HAP-1 (cell line): ENCODE measurements at regions not wholly inside any gene's neighbourhood (a gene's known extent, or its start where the extent isn't known, plus 50 kb on each side); places are given as distances from the start of the nearest gene placed in this dataset.

Experiments
- DNase-seq, 2 experiments: peaks; one replicate each; pipeline ENCODE4 v3.0.0-alpha.2; 2016 to 2020; ENCODE audit warnings: low spot score in 2 of 2
- H3K27me3 ChIP-seq: fragments of 250-450 bp; sonication (Bioruptor Pico); 2 replicates; pipeline ENCODE4 v1.5.1; 2020; ENCODE audit warnings: low read depth, mild to moderate bottlenecking, moderate library complexity
- H3K36me3 ChIP-seq: fragments of 250-450 bp; sonication (Bioruptor Pico); replicated peaks from 2 replicates; pipeline ENCODE4 v1.5.1; 2020; ENCODE audit warnings: mild to moderate bottlenecking
- H3K4me1 ChIP-seq: fragments of 250-450 bp; sonication (Bioruptor Pico); 2 replicates; pipeline ENCODE4 v1.5.1; 2020; ENCODE audit warnings: mild to moderate bottlenecking
- H3K4me3 ChIP-seq: fragments of 250-450 bp; sonication (Bioruptor Pico); 2 replicates; pipeline ENCODE4 v1.5.1; 2020; ENCODE audit warnings: mild to moderate bottlenecking, moderate library complexity
- H3K9me3 ChIP-seq: fragments of 250-450 bp; sonication (Bioruptor Pico); 2 replicates; pipeline ENCODE4 v1.5.1; 2020; ENCODE audit warnings: mild to moderate bottlenecking, moderate library complexity
- in situ Hi-C: fragments of 300-500 bp; cut with MboI; formaldehyde crosslinking; loops from 3 replicates; pipeline ENCODE4 v1.14.3; 2020; ENCODE audit warnings: low sequenced_read_pairs, inconsistent platforms, mixed read lengths

- Histone ChIP-seq H3K36me3 (no peaks in the 10 kb centered on the region), H3K27me3 (no peaks in the 10 kb centered on the region), H3K9me3 (peaks cover 3% of the 10 kb centered on the region; the same call in 1 of the 2 replicates), H3K4me1 (peaks cover 75% of the 10 kb centered on the region), H3K4me3 (no peak overlapping the region)
- DNase-seq = peak in 1 of 2 experiments; percentile 96
- in situ Hi-C loops = no loop called here
Observed at GRCh38 chr3:18044971-18045880, 302.8 kb upstream of the TBC1D5 start.

GRCh38 chr3:18044191-18044590, 301.8 kb upstream of the TBC1D5 start:
- peaks cover 3% of the 10 kb centered on the region; the same call in 1 of the 2 replicates for H3K9me3 ChIP-seq
- H3K4me1 ChIP-seq = peaks cover 65% of the 10 kb centered on the region
- in situ Hi-C loops = no loop called here
- no peak overlapping the region for H3K4me3 ChIP-seq
- DNase-seq = peak; percentile 58 to 59
- H3K27me3 ChIP-seq = no peaks in the 10 kb centered on the region
- H3K36me3 ChIP-seq = no peaks in the 10 kb centered on the region

GRCh38 chr3:18036450-18036815, 294.0 kb upstream of the TBC1D5 start:
- DNase-seq = no peak
- H3K27me3 ChIP-seq = no peaks in the 10 kb centered on the region
- no peak overlapping the region for H3K4me3 ChIP-seq
- in situ Hi-C loops = no loop called here
- peaks cover under 1% of the 10 kb centered on the region; the same call in 1 of the 2 replicates for H3K9me3 ChIP-seq
- H3K36me3 ChIP-seq = no peaks in the 10 kb centered on the region
- peaks cover 57% of the 10 kb centered on the region for H3K4me1 ChIP-seq

GRCh38 chr3:18035641-18036449, 293.4 kb upstream of the TBC1D5 start:
- in situ Hi-C loops = no loop called here
- DNase-seq = peak; percentile 43 to 95
- H3K9me3 ChIP-seq = no peaks in the 10 kb centered on the region

GRCh38 chr3:18033581-18034108, 291.2 kb upstream of the TBC1D5 start:
- peak; percentile 70 to 95 for DNase-seq
- Histone ChIP-seq H3K9me3 (no peaks in the 10 kb centered on the region), H3K4me1 (peaks cover 77% of the 10 kb centered on the region), H3K4me3 (no peak overlapping the region), H3K36me3 (no peaks in the 10 kb centered on the region), H3K27me3 (no peaks in the 10 kb centered on the region)
- in situ Hi-C loops = no loop called here

More at GRCh38 chr3:18035641-18036449, 293.4 kb upstream of the TBC1D5 start:
- Histone ChIP-seq H3K4me1 (peaks cover 61% of the 10 kb centered on the region), H3K4me3 (no peak overlapping the region), H3K36me3 (no peaks in the 10 kb centered on the region), H3K27me3 (no peaks in the 10 kb centered on the region)

GRCh38 chr3:18030371-18030870, 288.0 kb upstream of the TBC1D5 start:
- Histone ChIP-seq H3K9me3 (no peaks in the 10 kb centered on the region), H3K4me1 (peaks cover 71% of the 10 kb centered on the region), H3K36me3 (no peaks in the 10 kb centered on the region), H3K4me3 (no peak overlapping the region), H3K27me3 (no peaks in the 10 kb centered on the region)
- in situ Hi-C loops = no loop called here
- DNase-seq = peak; percentile 77 to 92

- DNase-seq = peak in 1 of 2 experiments; percentile 55
- no peaks in the 10 kb centered on the region for H3K36me3 ChIP-seq
- no peak overlapping the region for H3K4me3 ChIP-seq
- peaks cover 42% of the 10 kb centered on the region for H3K4me1 ChIP-seq
- no peaks in the 10 kb centered on the region for H3K9me3 ChIP-seq
- no peaks in the 10 kb centered on the region for H3K27me3 ChIP-seq
- in situ Hi-C loops = no loop called here
Observed at GRCh38 chr3:18027161-18027939, 284.9 kb upstream of the TBC1D5 start.

GRCh38 chr3:18024715-18025114, 282.3 kb upstream of the TBC1D5 start:
- in situ Hi-C loops = no loop called here
- DNase-seq = no peak
- Histone ChIP-seq H3K4me1 (peaks cover 23% of the 10 kb centered on the region), H3K36me3 (no peaks in the 10 kb centered on the region), H3K27me3 (no peaks in the 10 kb centered on the region), H3K4me3 (no peak overlapping the region), H3K9me3 (no peaks in the 10 kb centered on the region)

GRCh38 chr3:18019161-18019495, 276.7 kb upstream of the TBC1D5 start:
- Histone ChIP-seq H3K9me3 (no peaks in the 10 kb centered on the region), H3K4me3 (no peak overlapping the region), H3K4me1 (peaks cover 12% of the 10 kb centered on the region), H3K27me3 (no peaks in the 10 kb centered on the region), H3K36me3 (no peaks in the 10 kb centered on the region)
- in situ Hi-C loops = no loop called here
- DNase-seq = no peak

GRCh38 chr3:18018491-18019160, 276.2 kb upstream of the TBC1D5 start:
- DNase-seq = peak in 1 of 2 experiments; percentile 47
- Histone ChIP-seq H3K4me1 (peaks cover 12% of the 10 kb centered on the region), H3K36me3 (no peaks in the 10 kb centered on the region), H3K27me3 (no peaks in the 10 kb centered on the region), H3K4me3 (no peak overlapping the region), H3K9me3 (no peaks in the 10 kb centered on the region)
- in situ Hi-C loops = no loop called here

GRCh38 chr3:18016366-18016765, 273.9 kb upstream of the TBC1D5 start:
- in situ Hi-C loops = no loop called here
- no peak for DNase-seq
- Histone ChIP-seq H3K4me1 (peaks cover 12% of the 10 kb centered on the region), H3K27me3 (no peaks in the 10 kb centered on the region), H3K9me3 (no peaks in the 10 kb centered on the region), H3K36me3 (no peaks in the 10 kb centered on the region), H3K4me3 (no peak overlapping the region)

GRCh38 chr3:18012933-18013332, 270.5 kb upstream of the TBC1D5 start:
- DNase-seq = no peak
- Histone ChIP-seq H3K36me3 (no peaks in the 10 kb centered on the region), H3K27me3 (no peaks in the 10 kb centered on the region), H3K4me1 (peaks cover 6% of the 10 kb centered on the region), H3K9me3 (no peaks in the 10 kb centered on the region), H3K4me3 (no peak overlapping the region)
- in situ Hi-C loops = no loop called here

GRCh38 chr3:18012436-18012835, 270.0 kb upstream of the TBC1D5 start:
- no peaks in the 10 kb centered on the region for H3K27me3 ChIP-seq
- no peaks in the 10 kb centered on the region for H3K9me3 ChIP-seq
- in situ Hi-C loops = no loop called here
- no peaks in the 10 kb centered on the region for H3K36me3 ChIP-seq
- H3K4me1 ChIP-seq = peaks cover 2% of the 10 kb centered on the region
- DNase-seq = no peak
- no peak overlapping the region for H3K4me3 ChIP-seq
